ENCODE measurements at regions not wholly inside any gene's neighbourhood (a gene's known extent, or its start where the extent isn't known, plus 50 kb on each side); places are given as distances from the start of the nearest gene placed in this dataset.

- TF ChIP-seq TSHZ2 (CRISPR knock-in tag; IDR thresholded peaks at IDR 0.05) (no peak), SNAI2 (CRISPR knock-in tag; IDR thresholded peaks at IDR 0.05) (no peak), ZFP3 (CRISPR knock-in tag; IDR thresholded peaks at IDR 0.05) (no peak), ZC3H10 (CRISPR knock-in tag; IDR thresholded peaks at IDR 0.05) (no peak), GLIS3 (CRISPR knock-in tag; IDR thresholded peaks at IDR 0.05) (no peak), ZFP30 (CRISPR knock-in tag; IDR thresholded peaks at IDR 0.05) (no peak)
These were observed 1224.5 kb downstream of the PCDH18 start (continued) for GRCh38 chr4:136307765-136308164.

- no peak for ATAC-seq
- TF ChIP-seq ZNF70 (CRISPR knock-in tag; IDR thresholded peaks at IDR 0.05), result no peak
- peak; percentile 72 for TF ChIP-seq TSHZ2 (CRISPR knock-in tag; IDR thresholded peaks at IDR 0.05)
- TF ChIP-seq ISL1 (CRISPR knock-in tag; IDR thresholded peaks at IDR 0.05), result peak; percentile 66
- TF ChIP-seq TCF4 (CRISPR knock-in tag; IDR thresholded peaks at IDR 0.05; ENCODE audit: borderline replicate concordance), result 0 out of 2 replicates have a peak, but pooled peaks have one; percentile 12
- 0 out of 2 replicates have a peak, but pooled peaks have one; percentile 16 for TF ChIP-seq CREB5 (CRISPR knock-in tag; IDR thresholded peaks at IDR 0.05; ENCODE audit: low read depth)
These were observed 1225.9 kb downstream of the PCDH18 start for GRCh38 chr4:136306361-136306760.

GRCh38 chr4:136302566-136302965 is 1229.7 kb downstream of the PCDH18 start:
- ATAC-seq, result no peak
- TF ChIP-seq ZFP30 (CRISPR knock-in tag; IDR thresholded peaks at IDR 0.05), result no peak
- no peak for TF ChIP-seq ZNF565 (CRISPR knock-in tag; conservative IDR thresholded peaks at IDR 0.05; ENCODE audit: low read depth)
- TF ChIP-seq SNAI2 (CRISPR knock-in tag; IDR thresholded peaks at IDR 0.05), result no peak
- no peak for TF ChIP-seq CSRNP3 (CRISPR knock-in tag; IDR thresholded peaks at IDR 0.05)
- TF ChIP-seq TSHZ2 (CRISPR knock-in tag; IDR thresholded peaks at IDR 0.05), result no peak
- no peak for TF ChIP-seq OSR1 (CRISPR knock-in tag; IDR thresholded peaks at IDR 0.05)
- TF ChIP-seq CREB5 (CRISPR knock-in tag; IDR thresholded peaks at IDR 0.05; ENCODE audit: low read depth), result no peak
- no peak for TF ChIP-seq ZFP3 (CRISPR knock-in tag; IDR thresholded peaks at IDR 0.05)
- no peak for TF ChIP-seq PPARA (CRISPR knock-in tag; IDR thresholded peaks at IDR 0.05; ENCODE audit: borderline replicate concordance)
- TF ChIP-seq PATZ1 (CRISPR knock-in tag; IDR thresholded peaks at IDR 0.05; ENCODE audit: borderline replicate concordance), result no peak
- no peak for TF ChIP-seq ZNF70 (CRISPR knock-in tag; IDR thresholded peaks at IDR 0.05)
- TF ChIP-seq BACH2 (CRISPR knock-in tag; IDR thresholded peaks at IDR 0.05; ENCODE audit: borderline replicate concordance), result no peak
- TF ChIP-seq POU6F1 (CRISPR knock-in tag; IDR thresholded peaks at IDR 0.05; ENCODE audit: borderline replicate concordance, low read depth), result no peak
- no peak for TF ChIP-seq ZNF8 (CRISPR knock-in tag; IDR thresholded peaks at IDR 0.05)

All from SK-N-SH treated with all-trans-retinoic acid at 6 μM for 48 hours (cell line).